Peyer's patch (tissue), 4 donors: ENCODE measurements at regions not wholly inside any gene's neighbourhood (a gene's known extent, or its start where the extent isn't known, plus 50 kb on each side); places are given as distances from the start of the nearest gene placed in this dataset.

Source experiments
- POLR2A ChIP-seq, 2 donors: fragments of 450-650 bp; IDR thresholded peaks; one replicate each; pipeline ENCODE4 v1.5.1; 2017; ENCODE audit warnings: antibody characterized with exemption in 2 of 2, mild to moderate bottlenecking in 2 of 2, moderate library complexity in 2 of 2
- TF ChIP-seq, protein P1 (sequence below), 6 experiments: fragments of 450-650 bp in 4 of 6; fragments of 200-600 bp in 2 of 6; sonication (generic) in 1 of 6; IDR thresholded peaks; one replicate each; pipeline ENCODE4 v1.5.1; 2017 to 2019; ENCODE audit warnings: antibody characterized with exemption in 6 of 6, mild to moderate bottlenecking in 3 of 6, moderate library complexity in 1 of 6

DNA sequence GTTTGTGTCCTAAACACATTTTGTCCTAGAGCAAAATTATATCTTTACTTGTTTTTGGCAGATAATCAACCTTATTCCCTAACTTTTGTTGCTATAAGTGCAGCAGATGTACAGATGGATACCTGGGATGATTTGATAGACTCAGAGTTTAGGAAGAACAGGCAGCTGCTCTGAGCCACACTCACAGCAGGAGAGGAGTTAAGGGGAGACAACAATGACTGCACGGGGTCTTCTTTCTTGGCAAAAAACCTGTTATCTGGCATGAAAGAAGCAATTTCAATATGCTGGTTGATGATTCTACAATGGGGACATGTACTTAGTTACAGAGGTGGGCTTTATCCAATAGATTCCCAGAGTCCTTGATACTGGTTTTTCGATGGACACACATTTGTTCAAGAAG is 258.9 kb upstream of the PCDH9 start:
- TF ChIP-seq POLR2A (IDR thresholded peaks at IDR 0.05): no peak
- TF ChIP-seq, protein P1, sequence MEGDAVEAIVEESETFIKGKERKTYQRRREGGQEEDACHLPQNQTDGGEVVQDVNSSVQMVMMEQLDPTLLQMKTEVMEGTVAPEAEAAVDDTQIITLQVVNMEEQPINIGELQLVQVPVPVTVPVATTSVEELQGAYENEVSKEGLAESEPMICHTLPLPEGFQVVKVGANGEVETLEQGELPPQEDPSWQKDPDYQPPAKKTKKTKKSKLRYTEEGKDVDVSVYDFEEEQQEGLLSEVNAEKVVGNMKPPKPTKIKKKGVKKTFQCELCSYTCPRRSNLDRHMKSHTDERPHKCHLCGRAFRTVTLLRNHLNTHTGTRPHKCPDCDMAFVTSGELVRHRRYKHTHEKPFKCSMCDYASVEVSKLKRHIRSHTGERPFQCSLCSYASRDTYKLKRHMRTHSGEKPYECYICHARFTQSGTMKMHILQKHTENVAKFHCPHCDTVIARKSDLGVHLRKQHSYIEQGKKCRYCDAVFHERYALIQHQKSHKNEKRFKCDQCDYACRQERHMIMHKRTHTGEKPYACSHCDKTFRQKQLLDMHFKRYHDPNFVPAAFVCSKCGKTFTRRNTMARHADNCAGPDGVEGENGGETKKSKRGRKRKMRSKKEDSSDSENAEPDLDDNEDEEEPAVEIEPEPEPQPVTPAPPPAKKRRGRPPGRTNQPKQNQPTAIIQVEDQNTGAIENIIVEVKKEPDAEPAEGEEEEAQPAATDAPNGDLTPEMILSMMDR (IDR thresholded peaks at IDR 0.05): no peak
